Endothelial cell of umbilical vein (primary cell): ENCODE measurements at regions not wholly inside any gene's neighbourhood (a gene's known extent, or its start where the extent isn't known, plus 50 kb on each side); places are given as distances from the start of the nearest gene placed in this dataset.

Source experiments
- BruUV-seq: library from RNA; stranded (reverse); fragments of 400-500 nt; replicated peaks from 2 replicates; lab custom pipeline; 2021; lab: Mats Ljungman, UMichigan
- CTCF ChIA-PET: fragments of 300-600, 350-600 bp; sonication (Branson Sonifier 250); formaldehyde crosslinking; loops from one replicate; lab custom pipeline; 2021; ENCODE audit warnings: antibody characterized with exemption, inconsistent platforms; lab: Charles Lee
- POLR2A ChIA-PET: fragments of 300-600, 350-600 bp; sonication (Branson Sonifier 250); formaldehyde crosslinking; loops from one replicate; lab custom pipeline; 2021; ENCODE audit warnings: antibody characterized with exemption, inconsistent platforms; lab: Charles Lee
- DNase-seq: peaks from one replicate; pipeline ENCODE4 v3.0.0-alpha.2; 2011; ENCODE audit warnings: low read depth, low spot score
- FAIRE-seq: peaks from 2 replicates; lab custom pipeline; 2011; peaks lifted over from hg19 to GRCh38; lab: Jason Lieb, UNC
- H2AFZ ChIP-seq: 2 replicates; pipeline ENCODE4 v1.6.0; 2012; ENCODE audit warnings: low read depth, low read length, control low read depth, inconsistent platforms
- H3K27ac ChIP-seq: 2 replicates; pipeline ENCODE4 v1.5.1; 2011; ENCODE audit warnings: low read depth, mild to moderate bottlenecking, control low read depth, low read length, moderate library complexity; ENCODE audit not compliant: insufficient read depth
- H3K27me3 ChIP-seq, 2 experiments: 2 replicates each; pipeline versions ENCODE4 v1.6.0 to v1.6.1; 2011; ENCODE audit warnings: low read length in 2 of 2, mixed read lengths in 1 of 2; ENCODE audit not compliant: control insufficient read depth in 2 of 2, insufficient read depth in 2 of 2
- H3K36me3 ChIP-seq, 2 experiments: 2 replicates in 1 of 2; 3 replicates in 1 of 2; pipeline ENCODE4 v1.5.1; 2011; ENCODE audit warnings: low read length in 2 of 2, mild to moderate bottlenecking in 1 of 2, moderate library complexity in 1 of 2; ENCODE audit not compliant: control insufficient read depth in 2 of 2, insufficient read depth in 2 of 2; ENCODE audit errors: extremely low read depth in 1 of 2
- H3K4me1 ChIP-seq: 3 replicates; pipeline ENCODE4 v1.5.1; 2011; ENCODE audit warnings: mild to moderate bottlenecking, low read length; ENCODE audit not compliant: control insufficient read depth, insufficient read depth; ENCODE audit errors: extremely low read depth
- H3K4me2 ChIP-seq: 2 replicates; pipeline ENCODE4 v1.6.1; 2011; ENCODE audit warnings: low read length, control low read depth, mixed read lengths; ENCODE audit not compliant: insufficient read depth
- H3K4me3 ChIP-seq, 3 experiments: fragments of 200-600 bp in 1 of 3; sonication (generic), shearing (Covaris generic) in 1 of 3; replicated peaks in 1 of 3; 2 replicates each; pipeline ENCODE4 v1.5.1; 2011 to 2016; ENCODE audit warnings: control low read depth in 3 of 3, low read length in 3 of 3, mild to moderate bottlenecking in 2 of 3, inconsistent platforms in 1 of 3, low read depth in 1 of 3, moderate library complexity in 1 of 3; ENCODE audit not compliant: insufficient read depth in 1 of 3
- H3K79me2 ChIP-seq: 2 replicates; pipeline ENCODE4 v1.6.0; 2012; ENCODE audit warnings: low read length, inconsistent platforms; ENCODE audit not compliant: control insufficient read depth, insufficient read depth
- H3K9ac ChIP-seq: replicated peaks from 2 replicates; pipeline ENCODE3; 2011; ENCODE audit warnings: low read length, control low read depth; ENCODE audit not compliant: insufficient read depth; ENCODE audit errors: extremely low read depth
- H3K9me1 ChIP-seq: replicated peaks from 3 replicates; pipeline ENCODE4 v1.6.0; 2011; ENCODE audit warnings: mild to moderate bottlenecking, low read length; ENCODE audit not compliant: control insufficient read depth, insufficient read depth; ENCODE audit errors: extremely low read depth
- H3K9me3 ChIP-seq: replicated peaks from 2 replicates; pipeline ENCODE4 v1.5.1; 2012; ENCODE audit warnings: low read length, inconsistent platforms; ENCODE audit not compliant: control insufficient read depth, insufficient read depth
- H4K20me1 ChIP-seq: replicated peaks from 2 replicates; pipeline ENCODE3; 2011; ENCODE audit warnings: mild to moderate bottlenecking, low read length; ENCODE audit not compliant: control insufficient read depth, insufficient read depth; ENCODE audit errors: extremely low read depth
- CTCF ChIP-seq, 2 donors: IDR thresholded peaks; 1 replicate in 1 of 2; 2 replicates in 1 of 2; pipeline ENCODE4 v1.5.1; 2011; ENCODE audit warnings: low read length in 2 of 2, mild to moderate bottlenecking in 2 of 2, moderate library complexity in 2 of 2, control low read depth in 1 of 2, inconsistent platforms in 1 of 2, low read depth in 1 of 2; ENCODE audit not compliant: insufficient read depth in 1 of 2; ENCODE audit errors: extremely low read depth in 1 of 2
- EZH2 ChIP-seq: IDR thresholded peaks from 2 replicates; pipeline ENCODE4 v1.6.1; 2012; ENCODE audit warnings: borderline replicate concordance, low read depth, mild to moderate bottlenecking, moderate library complexity, low read length, inconsistent platforms; ENCODE audit not compliant: severe bottlenecking
- FOS ChIP-seq: IDR thresholded peaks from 2 replicates; pipeline ENCODE4 v1.6.1; 2011; ENCODE audit warnings: mild to moderate bottlenecking, low read length, moderate library complexity, borderline replicate concordance; ENCODE audit not compliant: insufficient read depth
- GATA2 ChIP-seq: IDR thresholded peaks from 2 replicates; pipeline ENCODE4 v1.7.0; 2011; ENCODE audit warnings: low read depth, mild to moderate bottlenecking, moderate library complexity, mixed read lengths, low read length; ENCODE audit not compliant: insufficient read length, insufficient read depth
- JUN ChIP-seq: IDR thresholded peaks from 2 replicates; pipeline ENCODE4 v1.6.1; 2011; ENCODE audit warnings: borderline replicate concordance, low read depth; ENCODE audit not compliant: insufficient read length, insufficient read depth
- MAX ChIP-seq: IDR thresholded peaks from 2 replicates; pipeline ENCODE4 v1.6.1; 2011; ENCODE audit not compliant: insufficient read depth, insufficient read length
- MYC ChIP-seq: IDR thresholded peaks from one replicate; pipeline ENCODE4 v1.6.1; 2011; ENCODE audit warnings: mild to moderate bottlenecking, low read depth, low read length
- POLR2A ChIP-seq: IDR thresholded peaks from 2 replicates; pipeline ENCODE4 v1.6.1; 2012; ENCODE audit warnings: low read depth, mild to moderate bottlenecking, control low read depth, low read length
- POLR2AphosphoS5 ChIP-seq: IDR thresholded peaks from 2 replicates; pipeline ENCODE4 v1.6.1; 2012; ENCODE audit warnings: low read depth, mild to moderate bottlenecking, control low read depth, low read length, moderate library complexity; ENCODE audit not compliant: insufficient read depth
- dilution Hi-C: fragments of 300-500 bp; cut with MboI; formaldehyde crosslinking; loops from one replicate; pipeline ENCODE4 v1.15.0; 2019; ENCODE audit warnings: low sequenced_read_pairs; ENCODE audit not compliant: extremely low pct_ligation_motif_present
- intact Hi-C: fragments of 100-400 bp; cut with micrococcal nuclease; formaldehyde crosslinking; loops from one replicate; pipeline ENCODE4 v1.10.0; 2022

GRCh38 chr2:75251896-75252295, 52.6 kb upstream of the TACR1 start:
- no peak overlapping the region for H2AFZ ChIP-seq
- H3K79me2 ChIP-seq: no peaks in the 10 kb centered on the region
- no peak overlapping the region for H3K27ac ChIP-seq
- H3K9me1 ChIP-seq: no peaks in the 10 kb centered on the region
- H3K9ac ChIP-seq: no peak overlapping the region
- CTCF ChIA-PET: interaction anchor here (0.9 to 1.5 kb wide), 2 partner anchors 10 to 332 kb away, joined by 3 to 4 read pairs; no protein-coding TSS in a partner anchor
- H3K4me2 ChIP-seq: no peak overlapping the region
- no peaks in the 10 kb centered on the region for H3K36me3 ChIP-seq
- intact Hi-C loops (no loop called here), dilution Hi-C loops (no loop called here)
- no peaks in the 10 kb centered on the region for H3K27me3 ChIP-seq
- no peaks in the 10 kb centered on the region for H3K4me1 ChIP-seq
- no peak overlapping the region for H3K4me3 ChIP-seq
- DNase-seq: no peak
- no peaks in the 10 kb centered on the region for H3K9me3 ChIP-seq
- no peaks in the 10 kb centered on the region for H4K20me1 ChIP-seq
- POLR2A ChIA-PET: no interaction called here
- no peak for FAIRE-seq
- no TSS peak for BruUV-seq
- TF ChIP-seq GATA2 (no peak), EZH2 (no peak), MYC (no peak), FOS (no peak), POLR2AphosphoS5 (no peak), MAX (no peak), POLR2A (no peak), CTCF (IDR thresholded peaks at IDR 0.05; ENCODE audit: extremely low read depth in 1 of 2, insufficient read depth in 1 of 2, low read depth in 1 of 2, low read length in 2 of 2) (no peak), JUN (no peak)
